DMS79 treated with DMSO at 0.1 percent for 48 hours (cell line): ENCODE measurements at regions not wholly inside any gene's neighbourhood (a gene's known extent, or its start where the extent isn't known, plus 50 kb on each side); places are given as distances from the start of the nearest gene placed in this dataset.

Experiments
- DNase-seq: peaks from one replicate; lab custom pipeline; 2025; lab: John Stamatoyannopoulos, UW

GRCh38 chr17:70021726-70022125, 53.3 kb upstream of the KCNJ16 start:
- no peak for DNase-seq

GRCh38 chr17:70022175-70022574, 52.9 kb upstream of the KCNJ16 start:
- DNase-seq = no peak

- DNase-seq = no peak
These were observed 50.8 kb upstream of the KCNJ16 start for GRCh38 chr17:70024253-70024652.
